ENCODE measurements at regions not wholly inside any gene's neighbourhood (a gene's known extent, or its start where the extent isn't known, plus 50 kb on each side); places are given as distances from the start of the nearest gene placed in this dataset.

GRCh38 chr1:59162665-59163064 is 134.2 kb upstream of the FGGY start:
- H3K9me3 ChIP-seq, result no peaks in the 10 kb centered on the region
- no peak overlapping the region for H3K4me3 ChIP-seq
- TF ChIP-seq POLR2AphosphoS5 (IDR thresholded peaks at IDR 0.05; ENCODE audit: insufficient read depth in 1 of 2, low read depth in 1 of 2) (no peak), CTCF (IDR thresholded peaks at IDR 0.05) (no peak), POLR2A (IDR thresholded peaks at IDR 0.05) (no peak)
- intact Hi-C loops (cut with DNase I), result no loop called here
- no peak for DNase-seq (ENCODE audit: extremely low spot score in 2 of 2)
- H3K27me3 ChIP-seq, result no peaks in the 10 kb centered on the region
- no peaks in the 10 kb centered on the region for H3K36me3 ChIP-seq
- H3K27ac ChIP-seq, result peak overlapping the region; percentile 33
- H3K4me1 ChIP-seq, result peaks cover 12% of the 10 kb centered on the region

- H3K27ac ChIP-seq, result peak overlapping the region; percentile 33
- intact Hi-C loops (cut with DNase I), result no loop called here
- DNase-seq (ENCODE audit: extremely low spot score in 2 of 2), result no peak
- TF ChIP-seq POLR2AphosphoS5 (IDR thresholded peaks at IDR 0.05; ENCODE audit: insufficient read depth in 1 of 2, low read depth in 1 of 2) (no peak), POLR2A (IDR thresholded peaks at IDR 0.05) (no peak), CTCF (IDR thresholded peaks at IDR 0.05) (no peak)
- H3K4me1 ChIP-seq, result peaks cover 12% of the 10 kb centered on the region
- H3K9me3 ChIP-seq, result no peaks in the 10 kb centered on the region
- H3K27me3 ChIP-seq, result no peaks in the 10 kb centered on the region
- no peak overlapping the region for H3K4me3 ChIP-seq
- H3K36me3 ChIP-seq, result no peaks in the 10 kb centered on the region
These were observed 133.4 kb upstream of the FGGY start for GRCh38 chr1:59163268-59164092.

GRCh38 chr1:59164371-59164770 is 132.5 kb upstream of the FGGY start:
- Histone ChIP-seq H3K4me1 (peaks cover 12% of the 10 kb centered on the region), H3K9me3 (no peaks in the 10 kb centered on the region), H3K36me3 (no peaks in the 10 kb centered on the region), H3K4me3 (no peak overlapping the region), H3K27ac (no peak overlapping the region), H3K27me3 (no peaks in the 10 kb centered on the region)
- TF ChIP-seq POLR2A (IDR thresholded peaks at IDR 0.05) (no peak), POLR2AphosphoS5 (IDR thresholded peaks at IDR 0.05; ENCODE audit: insufficient read depth in 1 of 2, low read depth in 1 of 2) (no peak), CTCF (IDR thresholded peaks at IDR 0.05) (no peak)
- DNase-seq (ENCODE audit: extremely low spot score in 2 of 2), result no peak
- intact Hi-C loops (cut with DNase I), result no loop called here

- TF ChIP-seq POLR2AphosphoS5 (IDR thresholded peaks at IDR 0.05; ENCODE audit: insufficient read depth in 1 of 2, low read depth in 1 of 2) (no peak), POLR2A (IDR thresholded peaks at IDR 0.05) (no peak), CTCF (IDR thresholded peaks at IDR 0.05) (no peak)
- no peak for DNase-seq (ENCODE audit: extremely low spot score in 2 of 2)
- Histone ChIP-seq H3K27ac (no peak overlapping the region), H3K4me3 (no peak overlapping the region), H3K4me1 (peaks cover 12% of the 10 kb centered on the region), H3K27me3 (no peaks in the 10 kb centered on the region), H3K9me3 (no peaks in the 10 kb centered on the region), H3K36me3 (no peaks in the 10 kb centered on the region)
- intact Hi-C loops (cut with DNase I), result no loop called here
These were observed 131.5 kb upstream of the FGGY start for GRCh38 chr1:59165353-59165752.

GRCh38 chr1:59169703-59170102 is 127.2 kb upstream of the FGGY start:
- H3K4me1 ChIP-seq, result no peaks in the 10 kb centered on the region
- no peaks in the 10 kb centered on the region for H3K9me3 ChIP-seq
- no peak for DNase-seq (ENCODE audit: extremely low spot score in 2 of 2)
- intact Hi-C loops (cut with DNase I), result no loop called here
- H3K36me3 ChIP-seq, result no peaks in the 10 kb centered on the region
- no peak overlapping the region for H3K4me3 ChIP-seq
- TF ChIP-seq POLR2AphosphoS5 (IDR thresholded peaks at IDR 0.05; ENCODE audit: insufficient read depth in 1 of 2, low read depth in 1 of 2), result no peak
- no peak for TF ChIP-seq CTCF (IDR thresholded peaks at IDR 0.05)
- TF ChIP-seq POLR2A (IDR thresholded peaks at IDR 0.05), result no peak
- H3K27me3 ChIP-seq, result no peaks in the 10 kb centered on the region
- no peak overlapping the region for H3K27ac ChIP-seq
